Gastroesophageal sphincter (tissue), 4 donors: ENCODE measurements at regions not wholly inside any gene's neighbourhood (a gene's known extent, or its start where the extent isn't known, plus 50 kb on each side); places are given as distances from the start of the nearest gene placed in this dataset.

Experiments
- ATAC-seq: fragments of 150-250 bp; one replicate; pipeline ENCODE4 v1.9.1; 2016; ENCODE audit warnings: mild to moderate bottlenecking, moderate library complexity
- H3K27ac ChIP-seq, 4 donors: fragments of 200-600 bp; sonication (generic) in 3 of 4; 1 replicate in 3 of 4; 2 replicates in 1 of 4; pipeline ENCODE4 v1.5.1; 2016 to 2019
- H3K27me3 ChIP-seq: fragments of 200-600 bp; sonication (generic); one replicate; pipeline ENCODE4 v1.5.1; 2019
- H3K36me3 ChIP-seq, 2 donors: fragments of 200-600 bp; sonication (generic); one replicate each; pipeline ENCODE4 v1.5.1; 2019; ENCODE audit warnings: control low read depth in 1 of 2
- H3K4me1 ChIP-seq, 3 donors: fragments of 200-600 bp; sonication (generic); 1 replicate in 2 of 3; 2 replicates in 1 of 3; pipeline ENCODE4 v1.5.1; 2016 to 2019; ENCODE audit warnings: control low read depth in 2 of 3
- H3K4me3 ChIP-seq, 2 donors: fragments of 200-600 bp; sonication (generic); one replicate each; pipeline ENCODE4 v1.5.1; 2019; ENCODE audit warnings: mild to moderate bottlenecking in 1 of 2, moderate library complexity in 1 of 2
- H3K9me3 ChIP-seq, 3 donors: fragments of 200-600 bp; sonication (generic); one replicate each; pipeline ENCODE4 v1.5.1; 2017 to 2019; ENCODE audit warnings: control low read depth in 2 of 3
- CTCF ChIP-seq, 4 experiments: fragments of 200-600 bp in 2 of 4; fragments of 450-650 bp in 2 of 4; sonication (generic) in 1 of 4; IDR thresholded peaks; one replicate each; pipeline ENCODE4 v1.5.1; 2017 to 2019; ENCODE audit warnings: antibody characterized with exemption in 4 of 4, mild to moderate bottlenecking in 2 of 4, moderate library complexity in 2 of 4
- EP300 ChIP-seq: sonication (generic); formaldehyde crosslinking; IDR thresholded peaks from one replicate; pipeline ENCODE4 v1.6.1; 2017; ENCODE audit warnings: antibody characterized with exemption, mild to moderate bottlenecking
- POLR2A ChIP-seq, 2 donors: fragments of 450-650 bp; IDR thresholded peaks; one replicate each; pipeline ENCODE4 v1.6.1; 2017; ENCODE audit warnings: antibody characterized with exemption in 2 of 2, mild to moderate bottlenecking in 2 of 2, moderate library complexity in 1 of 2
- POLR2AphosphoS5 ChIP-seq: sonication (generic); formaldehyde crosslinking; IDR thresholded peaks from one replicate; pipeline ENCODE4 v1.6.1; 2017; ENCODE audit warnings: antibody characterized with exemption
- WGBS, 2 donors: methylation state at CpG; one replicate each; pipeline ENCODE4 v1.1.5; 2018; ENCODE audit warnings: low coverage in 1 of 2; 5-methylcytosine and 5-hydroxymethylcytosine counted together

GRCh38 chr18:39225373-39225772 is 1659.8 kb upstream of the CELF4 start:
- H3K27ac ChIP-seq, result no peak overlapping the region
- WGBS, 2 donors, result 92 to 100% methylated on average over 1 of the region's 1 CpG

DNA sequence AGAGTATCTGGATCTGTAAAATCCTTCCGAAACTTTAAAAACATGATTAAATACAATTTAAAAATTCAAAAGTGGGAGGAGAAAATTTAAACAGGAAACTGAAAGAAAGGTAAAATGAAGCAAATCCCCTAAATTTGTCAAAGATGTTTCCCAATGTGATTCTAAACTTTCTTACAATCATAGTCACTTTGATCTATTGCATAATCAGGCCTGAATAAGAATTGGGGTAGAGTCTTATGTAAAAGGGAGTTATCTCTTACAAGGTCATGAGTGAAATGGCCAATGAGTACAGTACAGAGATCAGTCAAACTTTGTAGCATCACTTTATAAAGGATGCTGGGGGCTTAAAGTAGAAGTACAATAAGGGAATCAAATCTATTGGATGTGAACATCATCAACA is 1657.7 kb upstream of the CELF4 start:
- Histone ChIP-seq H3K4me1 (no peaks in the 10 kb centered on the region), H3K27ac (no peak overlapping the region), H3K27me3 (no peaks in the 10 kb centered on the region), H3K9me3 (no peaks in the 10 kb centered on the region), H3K36me3 (no peaks in the 10 kb centered on the region), H3K4me3 (no peak overlapping the region)
- 88 to 100% methylated on average over 1 of the region's 1 CpG for WGBS, 2 donors
- TF ChIP-seq CTCF (IDR thresholded peaks at IDR 0.05), result no peak
- no peak for TF ChIP-seq EP300
- TF ChIP-seq POLR2A (IDR thresholded peaks at IDR 0.05), result no peak
- TF ChIP-seq POLR2AphosphoS5, result no peak
- ATAC-seq, result no peak

More at GRCh38 chr18:39225373-39225772, 1659.8 kb upstream of the CELF4 start:
- H3K4me1 ChIP-seq, result no peaks in the 10 kb centered on the region
- H3K9me3 ChIP-seq, result no peaks in the 10 kb centered on the region
- no peaks in the 10 kb centered on the region for H3K27me3 ChIP-seq
- ATAC-seq, result no peak
- TF ChIP-seq EP300, result no peak
- no peak for TF ChIP-seq POLR2AphosphoS5
- TF ChIP-seq POLR2A (IDR thresholded peaks at IDR 0.05), result no peak
- no peak for TF ChIP-seq CTCF (IDR thresholded peaks at IDR 0.05)
- H3K4me3 ChIP-seq, result no peak overlapping the region
- no peaks in the 10 kb centered on the region for H3K36me3 ChIP-seq

GRCh38 chr18:39215920-39216319 is 1650.3 kb upstream of the CELF4 start:
- H3K9me3 ChIP-seq, result no peaks in the 10 kb centered on the region
- ATAC-seq, result no peak
- TF ChIP-seq CTCF (IDR thresholded peaks at IDR 0.05) (no peak), EP300 (no peak), POLR2AphosphoS5 (no peak), POLR2A (IDR thresholded peaks at IDR 0.05) (no peak)

GRCh38 chr18:39211461-39211860 is 1645.9 kb upstream of the CELF4 start:
- Histone ChIP-seq H3K4me1 (no peaks in the 10 kb centered on the region), H3K9me3 (no peaks in the 10 kb centered on the region), H3K27me3 (no peaks in the 10 kb centered on the region), H3K36me3 (no peaks in the 10 kb centered on the region), H3K27ac (no peak overlapping the region), H3K4me3 (no peak overlapping the region)
- WGBS, 2 donors, result 73 to 90% methylated on average over 1 of the region's 1 CpG
- no peak for TF ChIP-seq EP300
- TF ChIP-seq POLR2A (IDR thresholded peaks at IDR 0.05), result no peak
- TF ChIP-seq POLR2AphosphoS5, result no peak
- no peak for TF ChIP-seq CTCF (IDR thresholded peaks at IDR 0.05)
- no peak for ATAC-seq

More at GRCh38 chr18:39215920-39216319, 1650.3 kb upstream of the CELF4 start:
- Histone ChIP-seq H3K27ac (no peak overlapping the region), H3K4me1 (no peaks in the 10 kb centered on the region), H3K4me3 (no peak overlapping the region), H3K36me3 (no peaks in the 10 kb centered on the region), H3K27me3 (no peaks in the 10 kb centered on the region)
- WGBS, 2 donors, result 79 to 86% methylated on average over 2 of the region's 2 CpGs

DNA sequence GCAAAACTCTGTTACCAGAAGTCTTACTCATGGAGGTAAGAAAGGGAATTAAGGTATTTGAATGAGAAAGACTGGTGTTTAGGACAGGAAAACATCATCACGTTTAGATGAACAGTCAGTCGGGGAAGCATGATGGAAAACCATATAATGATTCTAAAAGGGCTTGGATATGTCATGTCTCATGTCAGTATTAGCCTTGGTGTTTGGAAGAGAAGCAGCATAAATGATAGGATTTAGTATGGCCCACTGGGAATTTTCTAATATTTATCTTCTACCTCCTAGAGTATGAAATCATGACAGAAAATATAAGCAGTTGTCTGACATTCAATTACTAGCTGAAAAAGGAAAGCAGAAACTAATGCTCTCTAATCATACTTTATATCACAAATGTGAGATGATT is 1643.6 kb upstream of the CELF4 start:
- Histone ChIP-seq H3K9me3 (no peaks in the 10 kb centered on the region), H3K4me1 (no peaks in the 10 kb centered on the region), H3K27me3 (no peaks in the 10 kb centered on the region), H3K4me3 (no peak overlapping the region), H3K36me3 (no peaks in the 10 kb centered on the region), H3K27ac (no peak overlapping the region)
- no peak for ATAC-seq
- 44 to 58% methylated on average over 2 of the region's 2 CpGs for WGBS, 2 donors
- TF ChIP-seq CTCF (IDR thresholded peaks at IDR 0.05) (no peak), POLR2AphosphoS5 (no peak), EP300 (no peak), POLR2A (IDR thresholded peaks at IDR 0.05) (no peak)
